ENCODE measurements at regions not wholly inside any gene's neighbourhood (a gene's known extent, or its start where the extent isn't known, plus 50 kb on each side); places are given as distances from the start of the nearest gene placed in this dataset.

DNA sequence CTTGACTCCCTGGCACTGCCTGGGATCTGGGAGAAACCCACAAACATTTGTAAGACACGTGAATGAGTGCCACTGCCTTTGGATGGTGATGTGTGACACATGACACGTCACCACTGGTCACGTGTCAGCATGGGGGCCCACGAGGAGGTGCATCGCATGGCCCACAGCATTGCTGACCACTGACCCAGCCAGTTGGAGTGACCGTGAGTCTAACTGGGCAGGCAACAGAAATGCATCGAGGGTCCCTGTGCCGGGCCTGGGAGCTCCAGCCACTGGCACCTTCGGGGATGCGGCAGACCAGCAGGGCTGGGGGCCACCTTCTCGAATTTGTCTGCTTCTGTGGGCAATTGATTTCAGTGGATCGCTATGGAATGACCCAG is 121.9 kb upstream of the HDAC4 start:
- TF ChIP-seq, protein P1, sequence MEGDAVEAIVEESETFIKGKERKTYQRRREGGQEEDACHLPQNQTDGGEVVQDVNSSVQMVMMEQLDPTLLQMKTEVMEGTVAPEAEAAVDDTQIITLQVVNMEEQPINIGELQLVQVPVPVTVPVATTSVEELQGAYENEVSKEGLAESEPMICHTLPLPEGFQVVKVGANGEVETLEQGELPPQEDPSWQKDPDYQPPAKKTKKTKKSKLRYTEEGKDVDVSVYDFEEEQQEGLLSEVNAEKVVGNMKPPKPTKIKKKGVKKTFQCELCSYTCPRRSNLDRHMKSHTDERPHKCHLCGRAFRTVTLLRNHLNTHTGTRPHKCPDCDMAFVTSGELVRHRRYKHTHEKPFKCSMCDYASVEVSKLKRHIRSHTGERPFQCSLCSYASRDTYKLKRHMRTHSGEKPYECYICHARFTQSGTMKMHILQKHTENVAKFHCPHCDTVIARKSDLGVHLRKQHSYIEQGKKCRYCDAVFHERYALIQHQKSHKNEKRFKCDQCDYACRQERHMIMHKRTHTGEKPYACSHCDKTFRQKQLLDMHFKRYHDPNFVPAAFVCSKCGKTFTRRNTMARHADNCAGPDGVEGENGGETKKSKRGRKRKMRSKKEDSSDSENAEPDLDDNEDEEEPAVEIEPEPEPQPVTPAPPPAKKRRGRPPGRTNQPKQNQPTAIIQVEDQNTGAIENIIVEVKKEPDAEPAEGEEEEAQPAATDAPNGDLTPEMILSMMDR (IDR thresholded peaks at IDR 0.05; ENCODE audit: low read depth, low read length, missing control alignments), result no peak
- in situ Hi-C loops (cut with HindIII; ENCODE audit: low sequenced_read_pairs), result no loop called here
- no peak overlapping the region for H3K4me3 ChIP-seq (ENCODE audit: low read depth, low read length)
- DNase-seq (ENCODE audit: low read depth), result no peak

DNA sequence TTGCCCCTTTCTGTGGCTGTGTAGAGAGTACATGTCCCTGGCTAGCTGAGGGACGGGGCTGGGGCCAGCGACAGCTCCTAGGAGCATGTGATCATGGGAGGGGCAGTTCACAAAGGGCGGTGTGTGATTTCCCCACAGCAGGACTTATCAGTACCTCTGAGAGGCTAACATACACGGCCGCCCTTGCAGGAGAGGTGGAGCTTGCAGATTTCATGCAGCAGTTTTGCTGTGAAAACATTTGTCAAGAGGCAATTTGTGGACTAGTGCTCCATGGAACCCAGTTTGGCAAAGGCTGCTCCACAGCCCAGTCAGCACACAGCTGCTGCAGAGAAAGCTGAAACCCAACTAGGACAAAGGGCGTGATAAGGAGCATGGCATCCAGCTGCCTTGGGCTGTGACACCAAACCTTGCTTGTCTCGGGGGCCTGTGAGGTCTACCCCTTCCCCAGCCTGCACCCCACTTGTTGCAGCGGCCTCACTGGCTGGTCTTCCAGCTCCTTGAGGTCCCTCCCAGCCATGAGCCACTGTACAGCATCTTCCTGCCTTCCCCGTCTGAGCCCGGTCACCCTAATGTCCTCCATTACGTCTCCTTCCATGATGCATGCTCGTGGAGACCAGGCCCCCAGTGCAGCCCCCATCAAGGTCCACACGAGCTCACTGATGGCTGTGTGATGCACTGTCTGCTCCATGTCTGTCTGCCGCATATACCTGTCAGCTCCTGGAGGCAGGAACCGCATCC is 121.4 kb upstream of the HDAC4 start:
- DNase-seq (ENCODE audit: low read depth), result no peak
- H3K4me3 ChIP-seq (ENCODE audit: low read depth, low read length), result no peak overlapping the region
- in situ Hi-C loops (cut with HindIII; ENCODE audit: low sequenced_read_pairs), result no loop called here
- TF ChIP-seq, protein P1 (IDR thresholded peaks at IDR 0.05; ENCODE audit: low read depth, low read length, missing control alignments), result no peak

DNA sequence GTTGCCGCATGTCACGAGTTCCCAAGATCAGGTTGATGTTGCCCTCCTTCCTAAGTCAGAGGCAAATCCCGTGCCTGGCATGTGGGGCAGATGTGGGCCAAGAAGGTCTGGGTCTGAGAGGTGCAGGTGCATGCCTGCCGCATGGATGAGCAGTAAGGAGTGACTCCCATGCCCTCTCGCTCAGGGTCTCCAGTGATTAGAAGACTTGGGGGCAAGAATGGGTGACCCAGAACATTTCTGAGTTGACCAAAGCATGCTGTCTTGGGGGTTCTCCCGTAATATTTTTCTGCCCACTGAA is 120.6 kb upstream of the HDAC4 start:
- no peak overlapping the region for H3K4me3 ChIP-seq (ENCODE audit: low read depth, low read length)
- TF ChIP-seq, protein P1 (IDR thresholded peaks at IDR 0.05; ENCODE audit: low read depth, low read length, missing control alignments), result no peak
- DNase-seq (ENCODE audit: low read depth), result no peak
- in situ Hi-C loops (cut with HindIII; ENCODE audit: low sequenced_read_pairs), result no loop called here

DNA sequence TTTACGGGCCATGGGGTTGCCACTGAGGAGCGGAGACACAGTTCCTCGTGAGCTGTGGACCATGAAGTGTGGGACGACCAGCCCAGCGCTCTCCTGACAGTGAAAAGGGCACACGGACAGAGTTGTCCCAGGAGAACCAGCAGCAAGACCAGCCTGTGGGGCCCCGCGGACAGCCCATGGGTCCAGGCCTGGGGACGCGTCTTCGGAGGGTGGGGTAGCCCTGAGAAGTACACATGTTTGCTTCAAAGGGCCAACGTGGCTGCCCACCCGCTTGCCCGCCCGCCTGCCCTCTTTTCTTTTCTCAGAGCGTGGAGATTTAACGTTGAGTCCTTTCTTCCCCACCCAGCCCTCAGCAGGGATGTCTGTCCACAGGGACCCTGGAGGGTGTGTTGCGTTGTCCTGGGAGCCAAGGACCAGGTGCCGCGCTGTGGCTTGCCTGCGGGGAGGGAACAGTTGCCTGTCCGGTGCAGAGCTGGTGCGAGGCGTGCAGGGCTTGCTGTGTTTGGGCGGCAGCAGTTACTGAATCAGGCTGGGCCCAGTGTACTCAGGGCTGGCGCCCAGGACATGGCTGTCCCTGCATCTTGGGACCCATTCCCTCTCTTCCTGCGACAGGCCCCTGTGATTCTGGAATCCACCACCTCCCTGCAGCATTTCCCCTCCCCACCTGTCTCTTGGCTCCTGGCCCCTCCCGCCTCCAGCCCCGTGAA is 120.1 kb upstream of the HDAC4 start:
- DNase-seq (ENCODE audit: low read depth), result no peak
- H3K4me3 ChIP-seq (ENCODE audit: low read depth, low read length), result no peak overlapping the region
- in situ Hi-C loops (cut with HindIII; ENCODE audit: low sequenced_read_pairs), result no loop called here
- TF ChIP-seq, protein P1 (IDR thresholded peaks at IDR 0.05; ENCODE audit: low read depth, low read length, missing control alignments), result no peak

DNA sequence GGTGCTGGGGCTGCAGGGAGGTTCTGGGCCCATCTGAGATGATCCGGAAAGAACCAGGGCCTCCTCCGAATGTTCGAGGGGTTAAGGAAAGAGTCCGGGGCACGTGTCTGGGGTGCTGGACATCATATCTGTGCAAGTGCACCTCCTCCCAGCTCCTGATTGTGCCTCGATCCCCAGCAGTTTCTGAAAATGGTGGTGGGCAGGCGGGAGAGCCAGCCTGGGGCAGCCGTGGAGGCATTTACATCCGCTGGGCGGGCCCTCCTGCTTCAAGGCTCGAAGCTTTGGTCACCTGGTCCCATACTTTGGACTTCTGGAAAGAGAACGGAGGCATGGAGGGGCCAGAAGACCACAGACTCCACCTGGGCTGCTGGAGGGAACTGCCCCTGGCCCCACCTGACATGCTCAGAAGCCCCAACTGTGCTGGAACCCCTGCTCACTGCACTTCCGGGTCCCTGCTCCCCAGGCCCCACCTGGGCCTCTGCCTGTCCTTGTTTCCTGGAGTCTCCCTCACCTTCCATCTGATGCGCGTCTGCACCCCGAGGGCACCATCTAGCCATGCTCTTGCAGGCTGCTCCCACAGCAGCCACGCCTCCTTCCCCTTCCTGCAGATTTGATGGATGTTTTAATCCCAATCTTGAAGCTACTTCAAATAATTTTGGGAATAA is 119.2 kb upstream of the HDAC4 start:
- H3K4me3 ChIP-seq (ENCODE audit: low read depth, low read length), result no peak overlapping the region
- in situ Hi-C loops (cut with HindIII; ENCODE audit: low sequenced_read_pairs), result no loop called here
- TF ChIP-seq, protein P1 (IDR thresholded peaks at IDR 0.05; ENCODE audit: low read depth, low read length, missing control alignments), result no peak

DNA sequence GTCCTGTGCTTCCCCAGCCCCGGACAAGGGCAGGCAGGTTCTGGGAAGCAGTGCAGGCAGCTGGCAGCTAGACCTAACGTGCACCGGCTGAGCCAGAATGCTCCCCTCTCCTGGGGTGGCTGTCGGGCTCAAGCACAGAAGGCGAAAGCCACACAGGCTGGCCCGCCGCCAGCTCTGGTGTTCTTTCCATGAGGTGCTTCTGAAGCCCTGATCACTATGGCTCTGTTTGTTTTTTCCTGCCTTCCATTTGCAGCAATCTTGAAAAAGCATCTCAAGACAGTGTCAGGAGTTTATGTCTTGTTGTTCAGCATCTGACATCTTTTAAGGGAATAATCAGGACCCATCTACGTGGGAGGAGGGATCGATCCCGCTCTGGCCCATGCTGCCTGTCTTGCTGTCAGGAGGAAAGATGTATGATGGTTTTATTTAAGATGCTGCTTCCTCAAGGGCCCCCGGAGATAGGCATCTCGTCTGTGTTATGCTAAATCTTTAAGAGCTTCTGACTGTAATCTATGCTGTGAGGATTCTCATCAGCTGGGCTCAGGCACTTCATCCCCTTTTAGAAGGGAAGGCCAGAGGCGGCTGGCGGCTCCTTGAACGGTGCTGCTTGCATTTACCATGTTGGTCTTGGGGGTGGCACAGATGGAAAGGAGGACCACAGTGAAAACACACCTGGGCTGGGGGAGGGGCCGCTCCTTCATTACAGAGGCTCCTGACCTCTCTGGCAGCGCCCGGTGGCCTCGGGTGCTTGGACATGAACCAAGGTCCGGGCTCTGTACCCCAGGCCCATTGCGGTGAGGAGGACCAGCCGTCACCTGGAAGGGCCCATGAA is 118.5 kb upstream of the HDAC4 start:
- TF ChIP-seq, protein P1 (IDR thresholded peaks at IDR 0.05; ENCODE audit: low read depth, low read length, missing control alignments), result no peak
- H3K4me3 ChIP-seq (ENCODE audit: low read depth, low read length), result no peak overlapping the region
- in situ Hi-C loops (cut with HindIII; ENCODE audit: low sequenced_read_pairs), result no loop called here
- no peak for DNase-seq (ENCODE audit: low read depth)

More for the DNA sequence above, 119.2 kb upstream of the HDAC4 start:
- no peak for DNase-seq (ENCODE audit: low read depth)
